IMR-90 (cell line): ENCODE measurements at regions not wholly inside any gene's neighbourhood (a gene's known extent, or its start where the extent isn't known, plus 50 kb on each side); places are given as distances from the start of the nearest gene placed in this dataset.
A peak's percentile ranks its signal among the peaks of the same experiment; 100 is the strongest.

Source experiments
- ATAC-seq: fragments of 200-7000 bp; cut with Tn5 transposase; 2 replicates; pipeline ENCODE4 v1.9.1; 2020; ENCODE audit warnings: low read depth, mild to moderate bottlenecking, moderate library complexity
- BruUV-seq: library from RNA; stranded (reverse); fragments of 400-500 nt; replicated peaks from 2 replicates; lab custom pipeline; 2021; lab: Mats Ljungman, UMichigan
- CTCF ChIA-PET: fragments of 300-600 bp; formaldehyde crosslinking; extraction: SDS; loops from one replicate; lab custom pipeline; 2021; ENCODE audit warnings: antibody characterized with exemption; lab: Yijun Ruan, JAX
- POLR2A ChIA-PET: fragments of 300-600 bp; sonication (Branson Sonifier 250); formaldehyde crosslinking; loops from one replicate; lab custom pipeline; 2022; ENCODE audit warnings: antibody characterized with exemption; ENCODE audit not compliant: unreplicated experiment; lab: Charles Lee
- DNase-seq: peaks from one replicate; pipeline ENCODE4 v3.0.0; 2013
- H2AFZ ChIP-seq: replicated peaks from 2 replicates; pipeline ENCODE3; 2013; ENCODE audit warnings: low read length, mild to moderate bottlenecking; ENCODE audit not compliant: poor library complexity
- H2AK5ac ChIP-seq: 2 replicates; pipeline ENCODE4 v1.6.1; 2013; ENCODE audit warnings: low read depth, low read length, inconsistent platforms
- H2AK9ac ChIP-seq: replicated peaks from 2 replicates; pipeline ENCODE3; 2013; ENCODE audit warnings: mild to moderate bottlenecking, low read depth, low read length, moderate library complexity; ENCODE audit not compliant: poor library complexity
- H2BK120ac ChIP-seq: 2 replicates; pipeline ENCODE4 v1.6.1; 2013; ENCODE audit warnings: low read depth, low read length, inconsistent platforms
- H2BK15ac ChIP-seq: 3 replicates; pipeline ENCODE4 v1.6.1; 2013; ENCODE audit warnings: low read depth, low read length, inconsistent platforms
- H2BK20ac ChIP-seq: 2 replicates; pipeline ENCODE4 v1.6.1; 2013; ENCODE audit warnings: low read depth, mild to moderate bottlenecking, inconsistent platforms, low read length, moderate library complexity
- H2BK5ac ChIP-seq: 2 replicates; pipeline ENCODE4 v1.6.1; 2013; ENCODE audit warnings: mild to moderate bottlenecking, low read depth, low read length, inconsistent platforms; ENCODE audit not compliant: poor library complexity, severe bottlenecking
- H3K14ac ChIP-seq: replicated peaks from 2 replicates; pipeline ENCODE4 v1.6.1; 2013; ENCODE audit warnings: low read depth, low read length, inconsistent platforms
- H3K18ac ChIP-seq: 2 replicates; pipeline ENCODE4 v1.6.1; 2013; ENCODE audit warnings: low read depth, low read length, control low read depth
- H3K23ac ChIP-seq: 2 replicates; pipeline ENCODE4 v1.6.1; 2013; ENCODE audit warnings: low read depth, low read length, inconsistent platforms
- H3K27ac ChIP-seq: 2 replicates; pipeline ENCODE4 v1.5.1; 2013; ENCODE audit warnings: mild to moderate bottlenecking, control low read depth, low read length; ENCODE audit not compliant: insufficient read depth
- H3K27me3 ChIP-seq: 2 replicates; pipeline ENCODE4 v1.6.1; 2013; ENCODE audit warnings: low read length; ENCODE audit not compliant: control insufficient read depth, insufficient read depth
- H3K36me3 ChIP-seq: 2 replicates; pipeline ENCODE4 v1.6.1; 2013; ENCODE audit warnings: low read length, mixed read lengths; ENCODE audit not compliant: control insufficient read depth, insufficient read depth
- H3K4ac ChIP-seq: 2 replicates; pipeline ENCODE4 v1.6.1; 2013; ENCODE audit warnings: low read depth, low read length, inconsistent platforms
- H3K4me1 ChIP-seq: 2 replicates; pipeline ENCODE4 v1.6.1; 2013; ENCODE audit warnings: low read length, mixed read lengths; ENCODE audit not compliant: control insufficient read depth, insufficient read depth
- H3K4me2 ChIP-seq: 2 replicates; pipeline ENCODE4 v1.6.1; 2013; ENCODE audit warnings: low read depth, mild to moderate bottlenecking, control low read depth, low read length, moderate library complexity
- H3K4me3 ChIP-seq: 2 replicates; pipeline ENCODE4 v1.5.1; 2013; ENCODE audit warnings: low read depth, mild to moderate bottlenecking, control low read depth, low read length, moderate library complexity; ENCODE audit not compliant: insufficient read depth
- H3K56ac ChIP-seq: 2 replicates; pipeline ENCODE4 v1.6.1; 2013; ENCODE audit warnings: low read length, inconsistent platforms; ENCODE audit not compliant: insufficient read depth; ENCODE audit errors: extremely low read depth
- H3K79me1 ChIP-seq, 2 experiments: 2 replicates each; pipeline ENCODE4 v1.6.1; 2013; ENCODE audit warnings: low read length in 2 of 2, inconsistent platforms in 1 of 2, low read depth in 1 of 2
- H3K9ac ChIP-seq: 2 replicates; pipeline ENCODE4 v1.6.1; 2013; ENCODE audit warnings: low read depth, low read length, control low read depth
- H3K9me1 ChIP-seq: 2 replicates; pipeline ENCODE4 v1.6.1; 2013; ENCODE audit warnings: low read length, inconsistent platforms; ENCODE audit not compliant: insufficient read depth
- H3K9me3 ChIP-seq: 2 replicates; pipeline ENCODE4 v1.6.1; 2013; ENCODE audit warnings: low read length; ENCODE audit not compliant: control insufficient read depth, insufficient read depth
- H4K20me1 ChIP-seq: 2 replicates; pipeline ENCODE4 v1.6.1; 2013; ENCODE audit warnings: low read length, inconsistent platforms; ENCODE audit not compliant: insufficient read depth
- H4K5ac ChIP-seq: 2 replicates; pipeline ENCODE4 v1.6.1; 2013; ENCODE audit warnings: mild to moderate bottlenecking, low read depth, low read length, control low read depth
- H4K8ac ChIP-seq, 2 experiments: 2 replicates each; pipeline ENCODE4 v1.6.1; 2013; ENCODE audit warnings: low read depth in 2 of 2, low read length in 2 of 2, control low read depth in 1 of 2, inconsistent platforms in 1 of 2
- H4K91ac ChIP-seq: 2 replicates; pipeline ENCODE4 v1.6.1; 2013; ENCODE audit warnings: low read depth, low read length, inconsistent platforms; ENCODE audit not compliant: insufficient read depth
- BHLHE40 ChIP-seq: fragments of 150-350 bp; IDR thresholded peaks from 2 replicates; pipeline ENCODE4 v1.6.1; 2016; ENCODE audit warnings: mild to moderate bottlenecking, low read depth, low read length
- CEBPB ChIP-seq: IDR thresholded peaks from 2 replicates; pipeline ENCODE4 v1.6.1; 2012; ENCODE audit warnings: low read depth, low read length, improper control_type of control experiment
- CHD1 ChIP-seq: IDR thresholded peaks from 2 replicates; pipeline ENCODE4 v1.6.1; 2012; ENCODE audit warnings: low read depth, low read length, improper control_type of control experiment
- CTCF ChIP-seq: conservative IDR thresholded peaks from 2 replicates; pipeline ENCODE4 v1.5.1; 2012; ENCODE audit warnings: mild to moderate bottlenecking, low read depth, low read length, improper control_type of control experiment
- MAFK ChIP-seq: IDR thresholded peaks from 2 replicates; pipeline ENCODE4 v1.6.1; 2012; ENCODE audit warnings: low read depth, low read length, improper control_type of control experiment
- MAZ ChIP-seq: IDR thresholded peaks from 2 replicates; pipeline ENCODE4 v1.6.1; 2012; ENCODE audit warnings: low read depth, mild to moderate bottlenecking, low read length, improper control_type of control experiment, moderate library complexity, borderline replicate concordance
- MXI1 ChIP-seq: IDR thresholded peaks from 2 replicates; pipeline ENCODE4 v1.6.1; 2012; ENCODE audit warnings: low read depth, mild to moderate bottlenecking, low read length, moderate library complexity, borderline replicate concordance
- NFE2L2 ChIP-seq: fragments of 150-350 bp; IDR thresholded peaks from 2 replicates; pipeline ENCODE4 v1.6.1; 2016; ENCODE audit warnings: low read depth, mild to moderate bottlenecking, low read length
- POLR2A ChIP-seq: IDR thresholded peaks from 2 replicates; pipeline ENCODE4 v1.6.1; 2012; ENCODE audit warnings: mild to moderate bottlenecking, low read depth, low read length
- RAD21 ChIP-seq: IDR thresholded peaks from 2 replicates; pipeline ENCODE4 v1.6.1; 2012; ENCODE audit warnings: low read length, improper control_type of control experiment
- RCOR1 ChIP-seq: IDR thresholded peaks from 2 replicates; pipeline ENCODE4 v1.6.1; 2012; ENCODE audit warnings: mild to moderate bottlenecking, low read length, improper control_type of control experiment; ENCODE audit not compliant: insufficient replicate concordance
- RFX5 ChIP-seq: IDR thresholded peaks from 2 replicates; pipeline ENCODE4 v1.8.0; 2012; ENCODE audit warnings: low read depth, mild to moderate bottlenecking, low read length, moderate library complexity
- SMC3 ChIP-seq: fragments of 150-350 bp; IDR thresholded peaks from 2 replicates; pipeline ENCODE4 v1.6.1; 2016; ENCODE audit warnings: low read depth, mild to moderate bottlenecking, antibody characterized with exemption, low read length, moderate library complexity
- USF2 ChIP-seq: fragments of 150-350 bp; IDR thresholded peaks from 2 replicates; pipeline ENCODE4 v1.6.1; 2017; ENCODE audit warnings: mild to moderate bottlenecking, antibody characterized with exemption, low read length, low read depth
- WGBS, 2 experiments: methylation state at CpG; one replicate each; pipeline versions ENCODE4 v1.1.5 to v1.1.7; 2013; ENCODE audit warnings: missing lambda C conversion rate in 2 of 2; ENCODE audit not compliant: insufficient read length in 1 of 2; ENCODE audit errors: extremely low coverage in 2 of 2; 5-methylcytosine and 5-hydroxymethylcytosine counted together
- dilution Hi-C: fragments of 300-500 bp; cut with HindIII; formaldehyde crosslinking; loops from one replicate; pipeline ENCODE4 v1.14.3; 2018; ENCODE audit warnings: low sequenced_read_pairs; ENCODE audit not compliant: unreplicated experiment
- in situ Hi-C: fragments of 300-500 bp; cut with MboI; formaldehyde crosslinking; loops from 3 replicates; pipeline ENCODE4 v1.14.3; 2019; ENCODE audit warnings: low sequenced_read_pairs, inconsistent platforms, mixed read lengths
- intact Hi-C: fragments of 100-400 bp; cut with micrococcal nuclease; formaldehyde crosslinking; loops from 2 replicates; pipeline ENCODE4 v1.10.0; 2022
- TF ChIP-seq, protein P1 (sequence below): fragments of 150-350 bp; IDR thresholded peaks from 2 replicates; pipeline ENCODE4 v1.6.1; 2016; ENCODE audit warnings: low read depth, mild to moderate bottlenecking, low read length, moderate library complexity, borderline replicate concordance

DNA sequence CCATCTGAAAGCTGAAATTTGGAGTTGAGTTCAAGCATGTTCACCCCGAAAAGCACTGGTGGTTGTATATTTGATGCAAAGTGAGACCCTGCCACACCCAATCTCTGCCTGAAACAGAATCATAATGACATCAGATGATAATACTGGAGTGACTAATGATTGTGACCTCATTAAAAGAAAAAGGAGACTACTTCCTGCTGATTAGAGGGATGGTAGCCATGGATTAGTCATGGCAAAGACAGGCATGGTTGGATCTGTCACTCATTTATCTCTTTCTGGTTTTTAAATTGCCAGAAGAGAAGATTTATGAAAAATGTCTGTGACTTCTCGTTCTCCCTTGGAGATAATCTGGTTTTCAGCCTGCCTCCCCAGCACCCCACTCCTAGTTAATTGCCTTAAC is 101.2 kb downstream of the BAMBI start:
- Histone ChIP-seq H3K9me3 (no peaks in the 10 kb centered on the region), H4K20me1 (no peaks in the 10 kb centered on the region), H3K56ac (no peak overlapping the region), H3K27ac (no peak overlapping the region), H2BK120ac (no peak overlapping the region), H4K5ac (no peak overlapping the region), H3K27me3 (no peaks in the 10 kb centered on the region), H4K91ac (no peak overlapping the region), H3K4me3 (no peak overlapping the region), H3K23ac (no peak overlapping the region), H2BK20ac (no peak overlapping the region), H3K4me2 (no peak overlapping the region), H2AK5ac (no peak overlapping the region), H3K36me3 (no peaks in the 10 kb centered on the region), H3K9ac (no peak overlapping the region), H3K4ac (no peak overlapping the region), H2BK15ac (no peak overlapping the region), H3K79me1 (no peaks in the 10 kb centered on the region), H3K4me1 (0 out of 2 replicates have a peak, but pooled peaks cover 1% of the 10 kb centered on the region), H3K18ac (no peak overlapping the region), H3K9me1 (0 out of 2 replicates have a peak, but pooled peaks cover 2% of the 10 kb centered on the region), H2BK5ac (no peak overlapping the region), H2AK9ac (no peak overlapping the region), H4K8ac (no peak overlapping the region), H3K14ac (no peak overlapping the region), H2AFZ (no peak overlapping the region)
- TF ChIP-seq CTCF (no peak), RCOR1 (no peak), NFE2L2 (no peak), MAZ (no peak), RAD21 (no peak), USF2 (no peak), MXI1 (no peak), CHD1 (no peak), CEBPB (no peak), POLR2A (no peak), MAFK (no peak), RFX5 (no peak), SMC3 (no peak), BHLHE40 (no peak)
- TF ChIP-seq, protein P1, sequence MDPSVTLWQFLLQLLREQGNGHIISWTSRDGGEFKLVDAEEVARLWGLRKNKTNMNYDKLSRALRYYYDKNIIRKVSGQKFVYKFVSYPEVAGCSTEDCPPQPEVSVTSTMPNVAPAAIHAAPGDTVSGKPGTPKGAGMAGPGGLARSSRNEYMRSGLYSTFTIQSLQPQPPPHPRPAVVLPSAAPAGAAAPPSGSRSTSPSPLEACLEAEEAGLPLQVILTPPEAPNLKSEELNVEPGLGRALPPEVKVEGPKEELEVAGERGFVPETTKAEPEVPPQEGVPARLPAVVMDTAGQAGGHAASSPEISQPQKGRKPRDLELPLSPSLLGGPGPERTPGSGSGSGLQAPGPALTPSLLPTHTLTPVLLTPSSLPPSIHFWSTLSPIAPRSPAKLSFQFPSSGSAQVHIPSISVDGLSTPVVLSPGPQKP: no peak
- in situ Hi-C loops (loop anchor here (25.0 kb wide), 1 partner anchor 91 kb away; the partner anchor contains the start of gene BAMBI), intact Hi-C loops (no loop called here), dilution Hi-C loops (no loop called here)
- DNase-seq (peak; percentile 13), ATAC-seq (no peak)
- ChIA-PET POLR2A (no interaction called here), CTCF (no interaction called here)
- no CpG with 5 or more reads among the region's 2 CpGs for WGBS, 2 experiments
- BruUV-seq: no TSS peak
